ENCODE measurements at regions not wholly inside any gene's neighbourhood (a gene's known extent, or its start where the extent isn't known, plus 50 kb on each side); places are given as distances from the start of the nearest gene placed in this dataset.

- Histone ChIP-seq H3K9me3 (no peaks in the 10 kb centered on the region), H3K27ac (no peak overlapping the region), H3K4me1 (no peaks in the 10 kb centered on the region), H3K27me3 (no peaks in the 10 kb centered on the region), H3K36me3 (no peaks in the 10 kb centered on the region), H3K4me3 (no peak overlapping the region)
- TF ChIP-seq POLR2AphosphoS5 (IDR thresholded peaks at IDR 0.05) (no peak), EP300 (IDR thresholded peaks at IDR 0.05) (no peak), CTCF (IDR thresholded peaks at IDR 0.05) (no peak), POLR2A (IDR thresholded peaks at IDR 0.05) (no peak)
- 88% methylated on average over 5 of the region's 5 CpGs for WGBS
- DNase-seq (ENCODE audit: low spot score in 2 of 2) = no peak
Observed at GRCh38 chr15:98147415-98147814, 186.9 kb downstream of the ARRDC4 start.

GRCh38 chr15:98150084-98150483, 189.6 kb downstream of the ARRDC4 start:
- H3K27ac ChIP-seq = no peak overlapping the region
- H3K4me3 ChIP-seq = no peak overlapping the region
- TF ChIP-seq POLR2AphosphoS5 (IDR thresholded peaks at IDR 0.05) (no peak), EP300 (IDR thresholded peaks at IDR 0.05) (no peak), CTCF (IDR thresholded peaks at IDR 0.05) (no peak), POLR2A (IDR thresholded peaks at IDR 0.05) (no peak)
- no peak for DNase-seq (ENCODE audit: low spot score in 2 of 2)
- H3K4me1 ChIP-seq = no peaks in the 10 kb centered on the region
- WGBS = 83% methylated on average over 2 of the region's 2 CpGs
- H3K9me3 ChIP-seq = no peaks in the 10 kb centered on the region
- no peaks in the 10 kb centered on the region for H3K36me3 ChIP-seq
- no peaks in the 10 kb centered on the region for H3K27me3 ChIP-seq

GRCh38 chr15:98150536-98150935, 190.0 kb downstream of the ARRDC4 start:
- WGBS = 35% methylated on average over 3 of the region's 3 CpGs
- no peak overlapping the region for H3K4me3 ChIP-seq
- H3K27me3 ChIP-seq = no peaks in the 10 kb centered on the region
- DNase-seq (ENCODE audit: low spot score in 2 of 2) = no peak
- H3K4me1 ChIP-seq = no peaks in the 10 kb centered on the region
- no peaks in the 10 kb centered on the region for H3K9me3 ChIP-seq
- no peak overlapping the region for H3K27ac ChIP-seq
- TF ChIP-seq POLR2A (IDR thresholded peaks at IDR 0.05) (no peak), POLR2AphosphoS5 (IDR thresholded peaks at IDR 0.05) (no peak), EP300 (IDR thresholded peaks at IDR 0.05) (no peak), CTCF (IDR thresholded peaks at IDR 0.05) (no peak)
- no peaks in the 10 kb centered on the region for H3K36me3 ChIP-seq

- Histone ChIP-seq H3K9me3 (no peaks in the 10 kb centered on the region), H3K27me3 (no peaks in the 10 kb centered on the region), H3K27ac (no peak overlapping the region), H3K4me3 (no peak overlapping the region), H3K4me1 (no peaks in the 10 kb centered on the region), H3K36me3 (no peaks in the 10 kb centered on the region)
- DNase-seq (ENCODE audit: low spot score in 2 of 2) = no peak
- TF ChIP-seq POLR2AphosphoS5 (IDR thresholded peaks at IDR 0.05) (no peak), EP300 (IDR thresholded peaks at IDR 0.05) (no peak), POLR2A (IDR thresholded peaks at IDR 0.05) (no peak), CTCF (IDR thresholded peaks at IDR 0.05) (no peak)
- WGBS = 84% methylated on average over 2 of the region's 2 CpGs
Observed at GRCh38 chr15:98151096-98151495, 190.6 kb downstream of the ARRDC4 start.

GRCh38 chr15:98152156-98152555, 191.7 kb downstream of the ARRDC4 start:
- H3K4me3 ChIP-seq = no peak overlapping the region
- H3K4me1 ChIP-seq = no peaks in the 10 kb centered on the region
- no peaks in the 10 kb centered on the region for H3K36me3 ChIP-seq
- no peak for TF ChIP-seq EP300 (IDR thresholded peaks at IDR 0.05)
- no peak for TF ChIP-seq POLR2A (IDR thresholded peaks at IDR 0.05)
- no peak for TF ChIP-seq CTCF (IDR thresholded peaks at IDR 0.05)
- no peaks in the 10 kb centered on the region for H3K9me3 ChIP-seq
- no peak for DNase-seq (ENCODE audit: low spot score in 2 of 2)
- no peak overlapping the region for H3K27ac ChIP-seq
- no peaks in the 10 kb centered on the region for H3K27me3 ChIP-seq

Data from suprapubic skin (tissue), 4 donors.